Esophagus muscularis mucosa (tissue), 3 donors: ENCODE measurements at regions not wholly inside any gene's neighbourhood (a gene's known extent, or its start where the extent isn't known, plus 50 kb on each side); places are given as distances from the start of the nearest gene placed in this dataset.

Experiments used
- POLR2A ChIP-seq: fragments of 450-650 bp; IDR thresholded peaks from one replicate; pipeline ENCODE4 v1.6.1; 2017; ENCODE audit warnings: antibody characterized with exemption, moderate library complexity, mild to moderate bottlenecking, low read depth
- TF ChIP-seq, protein P1 (sequence below), 3 experiments: fragments of 200-600 bp in 2 of 3; fragments of 450-650 bp in 1 of 3; sonication (generic) in 2 of 3; IDR thresholded peaks; one replicate each; pipeline ENCODE4 v1.5.1; 2017 to 2019; ENCODE audit warnings: antibody characterized with exemption in 3 of 3, mild to moderate bottlenecking in 2 of 3, moderate library complexity in 1 of 3

DNA sequence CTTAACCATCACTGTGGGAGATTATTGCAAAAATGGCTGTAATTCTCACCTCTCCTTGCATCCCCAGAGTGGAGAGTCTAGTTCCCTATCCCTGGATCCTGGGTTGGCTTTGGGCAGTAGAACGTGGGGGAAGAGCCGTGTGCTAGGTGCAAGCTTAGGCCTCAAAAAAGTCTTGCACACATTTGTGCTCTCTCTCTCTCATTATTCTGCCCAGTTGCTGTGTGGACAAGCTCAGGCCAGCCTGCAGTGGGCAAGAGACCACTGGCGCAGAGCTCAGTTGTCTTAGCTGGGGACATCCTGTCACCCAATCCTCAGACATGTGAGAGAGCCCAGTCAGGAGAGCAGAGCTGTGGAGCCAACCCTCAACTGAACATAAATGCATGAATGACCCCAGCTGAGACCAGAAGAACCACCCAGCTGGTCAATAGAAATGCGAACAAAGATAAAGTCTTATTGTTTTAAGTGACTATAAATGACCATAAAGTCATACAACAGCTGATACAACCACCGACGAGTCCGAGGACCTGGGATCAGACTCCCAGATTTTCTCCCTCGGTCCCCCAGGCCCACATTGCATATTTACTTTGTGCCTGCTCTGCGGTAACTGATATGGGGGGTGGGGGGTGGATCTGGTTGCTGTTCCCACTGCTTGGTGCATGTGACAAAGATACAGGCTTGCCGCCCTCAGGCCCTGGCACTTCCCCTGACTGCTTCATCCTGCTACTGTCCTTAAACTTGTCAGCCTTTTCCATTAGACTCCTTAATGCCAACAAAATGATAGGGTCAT lies 166.4 kb upstream of the MVB12B start:
- TF ChIP-seq, protein P1, sequence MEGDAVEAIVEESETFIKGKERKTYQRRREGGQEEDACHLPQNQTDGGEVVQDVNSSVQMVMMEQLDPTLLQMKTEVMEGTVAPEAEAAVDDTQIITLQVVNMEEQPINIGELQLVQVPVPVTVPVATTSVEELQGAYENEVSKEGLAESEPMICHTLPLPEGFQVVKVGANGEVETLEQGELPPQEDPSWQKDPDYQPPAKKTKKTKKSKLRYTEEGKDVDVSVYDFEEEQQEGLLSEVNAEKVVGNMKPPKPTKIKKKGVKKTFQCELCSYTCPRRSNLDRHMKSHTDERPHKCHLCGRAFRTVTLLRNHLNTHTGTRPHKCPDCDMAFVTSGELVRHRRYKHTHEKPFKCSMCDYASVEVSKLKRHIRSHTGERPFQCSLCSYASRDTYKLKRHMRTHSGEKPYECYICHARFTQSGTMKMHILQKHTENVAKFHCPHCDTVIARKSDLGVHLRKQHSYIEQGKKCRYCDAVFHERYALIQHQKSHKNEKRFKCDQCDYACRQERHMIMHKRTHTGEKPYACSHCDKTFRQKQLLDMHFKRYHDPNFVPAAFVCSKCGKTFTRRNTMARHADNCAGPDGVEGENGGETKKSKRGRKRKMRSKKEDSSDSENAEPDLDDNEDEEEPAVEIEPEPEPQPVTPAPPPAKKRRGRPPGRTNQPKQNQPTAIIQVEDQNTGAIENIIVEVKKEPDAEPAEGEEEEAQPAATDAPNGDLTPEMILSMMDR (IDR thresholded peaks at IDR 0.05) = no peak
- no peak for TF ChIP-seq POLR2A
